Right lobe of liver (tissue), 4 donors: ENCODE measurements at regions not wholly inside any gene's neighbourhood (a gene's known extent, or its start where the extent isn't known, plus 50 kb on each side); places are given as distances from the start of the nearest gene placed in this dataset.
"Not testable (repeated sequence)": the region's sequence is repeated elsewhere in the genome, so short reads cannot be mapped to it uniquely, and the experiment has no call there.

Experiments used
- CTCF ChIP-seq, 4 donors: fragments of 200-600 bp in 3 of 4; fragments of 450-650 bp in 1 of 4; IDR thresholded peaks; one replicate each; pipeline versions ENCODE4 v1.5.1 to v1.8.0; 2016 to 2022; ENCODE audit warnings: antibody characterized with exemption in 4 of 4, mild to moderate bottlenecking in 2 of 4
- POLR2A ChIP-seq: fragments of 450-650 bp; IDR thresholded peaks from one replicate; pipeline ENCODE4 v1.6.1; 2017; ENCODE audit warnings: antibody characterized with exemption, mild to moderate bottlenecking
- donor health status: DM: no; HTN: no; CAD: no.
- donor health status: DM: no; HTN: no; CAD: no.
- donor health status: DM: no; HTN: yes; CAD: no.

DNA sequence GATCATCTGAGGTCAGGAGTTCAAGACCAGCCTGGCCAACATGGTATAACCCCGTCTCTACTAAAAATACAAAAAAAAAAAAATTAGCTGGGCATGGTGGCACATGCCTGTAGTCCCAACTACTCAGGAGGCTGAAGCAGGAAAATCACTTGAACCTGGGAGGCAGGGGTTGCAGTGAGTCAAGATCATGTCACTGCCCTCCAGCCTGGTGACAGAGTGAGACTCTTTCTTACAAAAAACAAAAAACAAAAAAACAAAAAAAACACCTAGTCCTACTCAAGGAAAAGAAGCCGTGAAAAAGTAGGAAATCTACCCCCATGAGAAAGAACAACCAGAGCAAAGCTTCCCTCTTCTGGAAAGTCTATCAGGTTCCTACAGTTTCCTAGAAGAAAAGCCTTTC lies 244.4 kb downstream of the PHLDA1 start:
- not testable (repeated sequence) for TF ChIP-seq CTCF (IDR thresholded peaks at IDR 0.05); POLR2A
